ENCODE measurements at regions not wholly inside any gene's neighbourhood (a gene's known extent, or its start where the extent isn't known, plus 50 kb on each side); places are given as distances from the start of the nearest gene placed in this dataset.
"Not testable (repeated sequence)": the region's sequence is repeated elsewhere in the genome, so short reads cannot be mapped to it uniquely, and the experiment has no call there.

GRCh38 chr7:45315512-45315911 lies 157.9 kb downstream of the RAMP3 start:
- H3K27ac ChIP-seq (ENCODE audit: low read depth); H3K36me3 ChIP-seq (ENCODE audit: insufficient read depth); ATAC-seq; H3K4me1 Mint-ChIP-seq; H2AFZ ChIP-seq; H3K4me3 ChIP-seq; H3K79me2 ChIP-seq (replicated peaks; ENCODE audit: insufficient read depth); H3K9me2 ChIP-seq (ENCODE audit: insufficient read depth); H3K27me3 ChIP-seq (ENCODE audit: insufficient read depth); H3K4me3 Mint-ChIP-seq; DNase-seq (ENCODE audit: low spot score); H3K27ac Mint-ChIP-seq; H3F3A ChIP-seq (replicated peaks; ENCODE audit: low read depth); H3K4me2 ChIP-seq; H3K4me1 ChIP-seq (ENCODE audit: insufficient read depth); H4K20me1 ChIP-seq (replicated peaks; ENCODE audit: insufficient read depth): not testable (repeated sequence)
- peaks cover 21% of the 10 kb centered on the region for H3K36me3 Mint-ChIP-seq (ENCODE audit: low read depth)
- H3K27me3 Mint-ChIP-seq (ENCODE audit: insufficient read depth, low read depth, poor library complexity) = peaks cover 12% of the 10 kb centered on the region
- H3K9me3 Mint-ChIP-seq = peaks cover 67% of the 10 kb centered on the region

GRCh38 chr7:45324683-45325237 lies 167.2 kb downstream of the RAMP3 start:
- no peaks in the 10 kb centered on the region for H4K20me1 ChIP-seq (replicated peaks; ENCODE audit: insufficient read depth)
- H3K4me3 ChIP-seq = no peak overlapping the region
- no peak overlapping the region for H3K27ac ChIP-seq (ENCODE audit: low read depth)
- ATAC-seq (no peak), DNase-seq (ENCODE audit: low spot score) (no peak)
- H3K9me2 ChIP-seq (ENCODE audit: insufficient read depth) = peaks cover 13% of the 10 kb centered on the region; the same call in 1 of the 2 replicates
- H3K4me1 Mint-ChIP-seq = no peaks in the 10 kb centered on the region
- H3K27me3 Mint-ChIP-seq (ENCODE audit: insufficient read depth, low read depth, poor library complexity) = peaks cover 4% of the 10 kb centered on the region
- TF ChIP-seq REST (IDR thresholded peaks at IDR 0.05; ENCODE audit: unreplicated experiment) = no peak
- TF ChIP-seq NANOG (IDR thresholded peaks at IDR 0.05; ENCODE audit: borderline replicate concordance) = no peak
- TF ChIP-seq CREB1 (CRISPR knock-in tag; IDR thresholded peaks at IDR 0.05; ENCODE audit: low read depth) = no peak
- TF ChIP-seq CTCF (conservative IDR thresholded peaks at IDR 0.05; ENCODE audit: low read depth in 2 of 2) = no peak
- TF ChIP-seq EZH2phosphoT487 (IDR thresholded peaks at IDR 0.05; ENCODE audit: unreplicated experiment) = no peak
- TF ChIP-seq ZNF462 (CRISPR knock-in tag; IDR thresholded peaks at IDR 0.05) = no peak
- TF ChIP-seq STAT1 (IDR thresholded peaks at IDR 0.05; ENCODE audit: unreplicated experiment) = no peak
- no peak for TF ChIP-seq ZNF114 (CRISPR knock-in tag; IDR thresholded peaks at IDR 0.05)
- TF ChIP-seq ZNF331 (CRISPR knock-in tag; IDR thresholded peaks at IDR 0.05; ENCODE audit: low read depth) = no peak
- H3K79me2 ChIP-seq (replicated peaks; ENCODE audit: insufficient read depth) = no peaks in the 10 kb centered on the region
- no peak overlapping the region for H2AFZ ChIP-seq
- no peaks in the 10 kb centered on the region for H3K27me3 ChIP-seq (ENCODE audit: insufficient read depth)
- H3K4me3 Mint-ChIP-seq = no peak overlapping the region
- H3K36me3 Mint-ChIP-seq (ENCODE audit: low read depth) = no peaks in the 10 kb centered on the region
- H3K9me3 Mint-ChIP-seq = peaks cover 1% of the 10 kb centered on the region; the same call in 2 of the 3 replicates
- H3K4me2 ChIP-seq = no peak overlapping the region
- no peaks in the 10 kb centered on the region; the same call in 1 of the 2 replicates for H3K4me1 ChIP-seq (ENCODE audit: insufficient read depth)
- H3K36me3 ChIP-seq (ENCODE audit: insufficient read depth) = no peaks in the 10 kb centered on the region
- H3K27ac Mint-ChIP-seq = no peak overlapping the region
- no peaks in the 10 kb centered on the region for H3F3A ChIP-seq (replicated peaks; ENCODE audit: low read depth)

Measured in GM23338 (cell line).